T-cell (primary cell): ENCODE measurements at regions not wholly inside any gene's neighbourhood (a gene's known extent, or its start where the extent isn't known, plus 50 kb on each side); places are given as distances from the start of the nearest gene placed in this dataset.

ENCODE experiments used
- ATAC-seq, 4 experiments: fragments of 200-7000 bp in 3 of 4; fragments of 150-1000 bp in 1 of 4; cut with Tn5 transposase; replicated peaks in 1 of 4; 1 replicate in 3 of 4; 2 replicates in 1 of 4; pipeline ENCODE4 v1.10.0; 2021; ENCODE audit warnings: moderate library complexity in 3 of 4, mild to moderate bottlenecking in 2 of 4, moderate number of reproducible peaks in 1 of 4
- CTCF ChIA-PET, 2 donors: fragments of 300-600 bp; sonication (Branson Sonifier 250); formaldehyde crosslinking; loops; one replicate each; lab custom pipeline; 2022; ENCODE audit warnings: antibody characterized with exemption in 2 of 2; lab: Charles Lee
- POLR2A ChIA-PET, 2 donors: fragments of 300-600 bp; sonication (Branson Sonifier 250); formaldehyde crosslinking; loops; one replicate each; lab custom pipeline; 2022; ENCODE audit warnings: antibody characterized with exemption in 2 of 2; lab: Charles Lee
- DNase-seq, 35 experiments: peaks; one replicate each; pipeline versions ENCODE4 v3.0.0 to v3.0.0-alpha.2; 2013 to 2023
- H3K27ac ChIP-seq: one replicate; pipeline ENCODE4 v1.5.1; 2013; ENCODE audit warnings: low read length
- H3K27me3 ChIP-seq, 2 experiments: replicated peaks in 1 of 2; 1 replicate in 1 of 2; 2 replicates in 1 of 2; pipeline versions ENCODE4 v1.6.1 to v1.7.0; 2013; ENCODE audit warnings: low read length in 1 of 2, mixed read lengths in 1 of 2; ENCODE audit not compliant: control insufficient read depth in 2 of 2, insufficient read depth in 2 of 2; ENCODE audit errors: extremely low read depth in 1 of 2
- H3K36me3 ChIP-seq, 2 donors: 1 replicate in 1 of 2; 2 replicates in 1 of 2; pipeline versions ENCODE4 v1.6.1 to v1.7.0; 2013; ENCODE audit warnings: low read length in 1 of 2; ENCODE audit not compliant: control insufficient read depth in 2 of 2, insufficient read depth in 1 of 2; ENCODE audit errors: extremely low read depth in 1 of 2
- H3K4me1 ChIP-seq, 2 experiments: 1 replicate in 1 of 2; 2 replicates in 1 of 2; pipeline versions ENCODE4 v1.6.1 to v1.7.0; 2013; ENCODE audit warnings: low read length in 2 of 2, mixed read lengths in 1 of 2; ENCODE audit not compliant: insufficient read depth in 2 of 2, control insufficient read depth in 1 of 2; ENCODE audit errors: extremely low read depth in 1 of 2
- H3K4me3 ChIP-seq, 2 donors: 1 replicate in 1 of 2; 2 replicates in 1 of 2; pipeline versions ENCODE4 v1.5.1 to v1.7.0; 2013; ENCODE audit warnings: mild to moderate bottlenecking in 2 of 2, low read length in 1 of 2, moderate library complexity in 1 of 2; ENCODE audit not compliant: control insufficient read depth in 1 of 2; ENCODE audit errors: extremely low read depth in 1 of 2
- H3K9me3 ChIP-seq: 2 replicates; pipeline ENCODE4 v1.7.0; 2013
- H3K27ac Mint-ChIP-seq, 2 donors: one replicate each; pipeline ENCODE4 v1.8.0; 2020 to 2021; ENCODE audit warnings: mild to moderate bottlenecking in 2 of 2, mixed read lengths in 2 of 2
- H3K27me3 Mint-ChIP-seq, 2 donors: one replicate each; pipeline ENCODE4 v1.8.0; 2021 to 2022; ENCODE audit warnings: mixed read lengths in 2 of 2
- H3K36me3 Mint-ChIP-seq: one replicate; pipeline ENCODE4 v1.8.0; 2021; ENCODE audit warnings: mixed read lengths
- H3K4me1 Mint-ChIP-seq, 3 donors: one replicate each; pipeline ENCODE4 v1.8.0; 2020 to 2022; ENCODE audit warnings: mixed read lengths in 3 of 3, mild to moderate bottlenecking in 1 of 3
- H3K4me3 Mint-ChIP-seq, 3 donors: one replicate each; pipeline ENCODE4 v1.8.0; 2020 to 2022; ENCODE audit warnings: mild to moderate bottlenecking in 3 of 3, mixed read lengths in 3 of 3, moderate library complexity in 3 of 3
- H3K9me3 Mint-ChIP-seq, 3 donors: one replicate each; pipeline ENCODE4 v1.8.0; 2020 to 2022; ENCODE audit warnings: mixed read lengths in 3 of 3
- whole genome bisulfite sequencing: methylation state at CpG from one replicate; pipeline ENCODE4 v1.1.5; 2013; ENCODE audit warnings: missing lambda C conversion rate; ENCODE audit not compliant: insufficient coverage; 5-methylcytosine and 5-hydroxymethylcytosine counted together

GRCh38 chr7:132733860-132734259 lies 157.6 kb upstream of the PLXNA4 start:
- WGBS, result 88% methylated on average over 7 of the region's 9 CpGs
- ChIA-PET POLR2A (no interaction called here), CTCF (no interaction called here)
- H3K4me1 Mint-ChIP-seq, result peaks cover 0 to 7% (median 0%) of the 10 kb centered on the region in 3 donors
- H3K27ac Mint-ChIP-seq, result no peak overlapping the region
- no peak for ATAC-seq
- no peaks in the 10 kb centered on the region for H3K9me3 Mint-ChIP-seq
- Histone ChIP-seq H3K27ac (no peak overlapping the region), H3K4me1 (no peaks in the 10 kb centered on the region), H3K36me3 (no peaks in the 10 kb centered on the region), H3K9me3 (no peaks in the 10 kb centered on the region), H3K4me3 (no peak overlapping the region), H3K27me3 (peaks cover 0 to 6% of the 10 kb centered on the region in 2 experiments)
- H3K27me3 Mint-ChIP-seq, result peaks cover 1 to 5% of the 10 kb centered on the region in 2 donors
- DNase-seq, result no peak
- no peaks in the 10 kb centered on the region for H3K36me3 Mint-ChIP-seq
- no peak overlapping the region for H3K4me3 Mint-ChIP-seq

- POLR2A ChIA-PET, result no interaction called here
- H3K27me3 Mint-ChIP-seq, result peaks cover 0 to 6% of the 10 kb centered on the region in 2 donors
- no peak overlapping the region for H3K27ac ChIP-seq
- no peak overlapping the region for H3K4me3 ChIP-seq
- H3K27me3 ChIP-seq, result peaks cover 0 to 9% of the 10 kb centered on the region in 2 experiments
- no peak overlapping the region for H3K27ac Mint-ChIP-seq
- no peak overlapping the region for H3K4me3 Mint-ChIP-seq
- DNase-seq, result no peak
- peaks cover 0 to 7% (median 0%) of the 10 kb centered on the region in 3 donors for H3K4me1 Mint-ChIP-seq
- H3K9me3 ChIP-seq, result no peaks in the 10 kb centered on the region
- no peaks in the 10 kb centered on the region for H3K9me3 Mint-ChIP-seq
- no peaks in the 10 kb centered on the region for H3K36me3 Mint-ChIP-seq
- WGBS, result no CpG with 5 or more reads among the region's 8 CpGs
- H3K4me1 ChIP-seq, result no peaks in the 10 kb centered on the region
- no peaks in the 10 kb centered on the region for H3K36me3 ChIP-seq
- no peak for ATAC-seq
- CTCF ChIA-PET, result no interaction called here
Measured at GRCh38 chr7:132732321-132732865, 156.1 kb upstream of the PLXNA4 start.

DNA sequence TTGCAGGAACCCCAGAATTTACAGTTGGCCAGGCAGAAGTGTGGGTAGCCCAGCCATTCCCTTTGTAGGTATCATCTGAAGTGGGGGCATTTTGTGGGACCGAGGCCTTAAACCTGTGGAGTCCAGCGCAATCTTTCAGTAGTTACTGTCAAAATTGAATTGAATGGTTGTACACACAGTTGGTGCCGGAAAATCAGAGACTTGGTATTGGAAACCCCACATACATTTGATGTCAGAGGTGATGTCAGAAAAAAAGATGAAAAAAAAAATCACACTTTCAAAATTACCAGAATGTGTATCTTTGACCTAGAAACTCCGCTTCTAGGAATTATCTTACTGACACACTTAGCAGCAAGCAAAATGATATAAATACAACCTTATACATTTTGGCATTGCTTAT lies 153.8 kb upstream of the PLXNA4 start:
- H3K4me3 Mint-ChIP-seq, result no peak overlapping the region
- H3K27ac ChIP-seq, result no peak overlapping the region
- peaks cover 0 to 7% (median 0%) of the 10 kb centered on the region in 3 donors for H3K4me1 Mint-ChIP-seq
- no peaks in the 10 kb centered on the region for H3K9me3 ChIP-seq
- H3K9me3 Mint-ChIP-seq, result no peaks in the 10 kb centered on the region
- ChIA-PET CTCF (interaction anchor here in 1 of 2 donors (0.6 kb wide), 1 partner anchor 359 kb away, joined by 3 read pairs; no protein-coding TSS in a partner anchor), POLR2A (no interaction called here)
- no peak overlapping the region for H3K27ac Mint-ChIP-seq
- no peaks in the 10 kb centered on the region for H3K36me3 Mint-ChIP-seq
- H3K36me3 ChIP-seq, result no peaks in the 10 kb centered on the region
- H3K27me3 ChIP-seq, result peaks cover 0 to 18% of the 10 kb centered on the region in 2 experiments
- DNase-seq (no peak), ATAC-seq (no peak)
- WGBS, result no CpG with 5 or more reads among the region's 4 CpGs
- no peak overlapping the region for H3K4me3 ChIP-seq
- H3K4me1 ChIP-seq, result no peaks in the 10 kb centered on the region
- peaks cover 0 to 6% of the 10 kb centered on the region in 2 donors for H3K27me3 Mint-ChIP-seq

DNA sequence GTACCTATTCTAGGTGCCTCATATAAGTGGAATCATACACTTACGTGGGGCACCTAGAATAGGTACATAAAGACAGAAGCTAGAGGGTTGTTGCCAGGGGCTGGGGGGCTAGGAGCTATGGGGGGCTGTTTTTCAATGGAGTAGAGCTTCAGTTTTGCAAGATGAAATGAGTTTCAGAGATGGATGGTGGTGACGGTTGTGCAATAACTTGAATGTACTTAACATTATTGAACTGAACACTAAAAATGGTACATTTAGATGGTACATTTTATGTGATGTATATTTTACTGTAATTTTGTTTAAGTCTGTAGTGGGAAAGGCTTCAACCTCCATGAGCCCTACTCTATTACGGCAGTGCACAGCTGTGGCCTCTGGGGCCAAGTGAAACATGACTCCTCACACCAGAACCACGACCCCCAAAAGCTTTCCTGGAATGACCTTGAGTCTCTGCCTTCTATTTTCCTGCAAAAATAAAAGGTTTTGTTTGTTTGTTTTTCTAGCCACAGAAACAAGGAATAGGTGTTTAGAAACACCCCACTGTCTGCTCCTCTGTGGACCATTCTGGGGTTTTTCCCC lies 147.3 kb upstream of the PLXNA4 start:
- ChIA-PET CTCF (no interaction called here), POLR2A (no interaction called here)
- Histone ChIP-seq H3K27ac (no peak overlapping the region), H3K27me3 (peaks cover 0 to 22% of the 10 kb centered on the region in 2 experiments), H3K9me3 (no peaks in the 10 kb centered on the region), H3K4me3 (no peak overlapping the region), H3K36me3 (no peaks in the 10 kb centered on the region), H3K4me1 (no peaks in the 10 kb centered on the region)
- no peak for ATAC-seq
- WGBS, result 78% methylated on average over 1 of the region's 4 CpGs
- Mint-ChIP-seq H3K9me3 (peaks cover 0 to 15% (median 12%) of the 10 kb centered on the region in 3 donors), H3K4me3 (no peak overlapping the region), H3K27ac (no peak overlapping the region), H3K36me3 (peaks cover 4% of the 10 kb centered on the region), H3K4me1 (no peaks in the 10 kb centered on the region), H3K27me3 (peaks cover 0 to 8% of the 10 kb centered on the region in 2 donors)
- no peak for DNase-seq

DNA sequence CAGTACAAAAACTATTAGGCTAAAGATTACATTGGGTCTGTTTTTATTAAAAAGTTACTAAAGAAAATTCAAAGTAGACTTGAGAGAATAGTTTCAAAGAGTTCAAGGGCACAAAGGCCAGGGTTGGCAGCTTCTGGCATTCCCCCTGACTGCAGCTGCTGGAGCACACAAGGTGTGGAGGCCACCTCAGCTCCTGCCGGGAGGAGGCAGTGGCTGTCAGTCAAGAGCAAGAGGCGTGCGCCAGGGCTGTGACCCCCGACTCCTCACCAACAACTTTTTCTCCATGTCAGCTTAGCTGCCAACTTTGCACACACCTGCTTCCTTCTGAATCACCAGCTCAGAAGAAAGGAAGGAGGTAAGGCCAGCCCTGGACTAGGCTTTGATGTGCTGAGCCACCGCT lies 144.6 kb upstream of the PLXNA4 start:
- ChIA-PET POLR2A (no interaction called here), CTCF (no interaction called here)
- H3K4me3 ChIP-seq, result no peak overlapping the region
- ATAC-seq (no peak), DNase-seq (no peak)
- no peak overlapping the region for H3K27ac ChIP-seq
- Mint-ChIP-seq H3K36me3 (peaks cover 4% of the 10 kb centered on the region), H3K4me3 (no peak overlapping the region), H3K27me3 (peaks cover 0 to 3% of the 10 kb centered on the region in 2 donors), H3K27ac (no peak overlapping the region), H3K4me1 (no peaks in the 10 kb centered on the region), H3K9me3 (peaks cover 0 to 18% (median 12%) of the 10 kb centered on the region in 3 donors)
- WGBS, result 92% methylated on average over 4 of the region's 5 CpGs
- no peaks in the 10 kb centered on the region for H3K36me3 ChIP-seq
- no peaks in the 10 kb centered on the region for H3K9me3 ChIP-seq
- H3K27me3 ChIP-seq, result peaks cover 0 to 10% of the 10 kb centered on the region in 2 experiments
- H3K4me1 ChIP-seq, result no peaks in the 10 kb centered on the region

- Mint-ChIP-seq H3K27me3 (no peaks in the 10 kb centered on the region), H3K4me1 (peaks cover 0 to 6% (median 0%) of the 10 kb centered on the region in 3 donors), H3K9me3 (peaks cover 0 to 6% (median under 1%) of the 10 kb centered on the region in 3 donors), H3K4me3 (no peak overlapping the region), H3K27ac (no peak overlapping the region), H3K36me3 (no peaks in the 10 kb centered on the region)
- DNase-seq (no peak), ATAC-seq (no peak)
- Histone ChIP-seq H3K4me3 (no peak overlapping the region), H3K4me1 (no peaks in the 10 kb centered on the region), H3K27me3 (no peaks in the 10 kb centered on the region), H3K9me3 (no peaks in the 10 kb centered on the region), H3K27ac (no peak overlapping the region), H3K36me3 (no peaks in the 10 kb centered on the region)
- 80% methylated on average over 1 of the region's 3 CpGs for WGBS
- CTCF ChIA-PET, result no interaction called here
- POLR2A ChIA-PET, result no interaction called here
Measured at GRCh38 chr7:132713893-132714292, 137.6 kb upstream of the PLXNA4 start.
